Stomach (tissue), 4 donors: ENCODE measurements at regions not wholly inside any gene's neighbourhood (a gene's known extent, or its start where the extent isn't known, plus 50 kb on each side); places are given as distances from the start of the nearest gene placed in this dataset.

ENCODE experiments used
- CTCF ChIP-seq, 7 experiments: fragments of 450-650 bp in 4 of 7; fragments of 200-600 bp in 3 of 7; sonication (generic) in 3 of 7; IDR thresholded peaks; one replicate each; pipeline ENCODE4 v1.5.1; 2016 to 2019; ENCODE audit warnings: antibody characterized with exemption in 7 of 7, control low read depth in 2 of 7, mild to moderate bottlenecking in 1 of 7
- POLR2AphosphoS5 ChIP-seq, 3 donors: sonication (generic); formaldehyde crosslinking; IDR thresholded peaks; one replicate each; pipeline ENCODE4 v1.6.1; 2016; ENCODE audit warnings: antibody characterized with exemption in 3 of 3

DNA sequence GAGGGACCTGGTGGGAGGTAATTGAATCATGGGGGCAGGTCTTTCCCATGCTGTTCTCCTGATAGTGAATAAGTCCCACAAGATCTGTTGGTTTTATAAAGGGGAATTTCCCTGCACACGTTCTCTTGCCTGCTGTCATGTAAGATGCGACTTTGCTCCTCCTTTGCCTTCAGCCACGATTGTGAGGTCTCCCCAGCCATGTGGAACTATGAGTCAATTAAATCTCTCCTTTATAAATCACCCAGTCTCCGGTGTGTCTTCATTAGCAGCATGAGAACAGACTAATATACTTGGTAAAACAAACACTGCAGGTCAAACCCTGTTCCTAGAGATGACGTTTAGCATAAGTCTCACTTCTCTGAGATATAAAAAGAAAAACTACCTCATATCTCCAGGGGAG, 148.3 kb downstream of the MATN1 start:
- TF ChIP-seq CTCF (IDR thresholded peaks at IDR 0.05) (no peak), POLR2AphosphoS5 (IDR thresholded peaks at IDR 0.05) (no peak)
